Stimulated activated CD4-positive, alpha-beta T cell treated with anti-CD3 and anti-CD28 coated beads, TNF-alpha, amount 100 ng/mL, for 48 hours (primary cell): ENCODE measurements at regions not wholly inside any gene's neighbourhood (a gene's known extent, or its start where the extent isn't known, plus 50 kb on each side); places are given as distances from the start of the nearest gene placed in this dataset.
A peak's percentile ranks its signal among the peaks of the same experiment; 100 is the strongest.
"Not testable (repeated sequence)": the region's sequence is repeated elsewhere in the genome, so short reads cannot be mapped to it uniquely, and the experiment has no call there.

Source experiments
- DNase-seq, 3 donors: peaks; one replicate each; pipeline ENCODE4 v3.0.0-alpha.2; 2020; ENCODE audit warnings: low read depth in 3 of 3

- no peak for DNase-seq
These were observed 127.2 kb downstream of the CD164 start for GRCh38 chr6:109255087-109255486.

DNA sequence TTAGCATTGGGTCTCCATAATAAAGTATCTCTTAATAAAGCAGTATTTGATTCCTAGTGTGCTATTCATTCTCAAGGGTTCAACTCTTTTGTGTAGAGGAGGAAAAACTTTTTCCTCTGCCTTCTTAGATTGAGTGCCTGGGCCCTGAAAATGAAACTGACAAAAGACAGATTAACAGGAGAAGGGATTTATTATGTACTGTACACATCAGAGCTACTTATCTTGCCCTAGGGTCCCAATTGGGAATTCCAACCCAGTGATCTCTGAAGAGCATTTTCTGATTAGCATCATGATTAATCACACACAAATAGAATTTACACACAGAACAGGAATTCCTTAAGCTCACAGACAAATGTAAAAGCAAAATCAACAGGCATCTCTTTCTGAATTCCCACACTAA is 128.9 kb downstream of the CD164 start:
- no peak for DNase-seq

GRCh38 chr6:109252261-109253041 is 129.8 kb downstream of the CD164 start:
- DNase-seq: no peak

GRCh38 chr6:109251839-109252238 is 130.4 kb downstream of the CD164 start:
- no peak for DNase-seq

GRCh38 chr6:109250544-109251156 is 131.6 kb downstream of the CD164 start:
- not testable (repeated sequence) for DNase-seq

- no peak for DNase-seq
These were observed 138.1 kb downstream of the CD164 start for GRCh38 chr6:109243863-109244825.

GRCh38 chr6:109242925-109243324 is 139.3 kb downstream of the CD164 start:
- DNase-seq: no peak

DNA sequence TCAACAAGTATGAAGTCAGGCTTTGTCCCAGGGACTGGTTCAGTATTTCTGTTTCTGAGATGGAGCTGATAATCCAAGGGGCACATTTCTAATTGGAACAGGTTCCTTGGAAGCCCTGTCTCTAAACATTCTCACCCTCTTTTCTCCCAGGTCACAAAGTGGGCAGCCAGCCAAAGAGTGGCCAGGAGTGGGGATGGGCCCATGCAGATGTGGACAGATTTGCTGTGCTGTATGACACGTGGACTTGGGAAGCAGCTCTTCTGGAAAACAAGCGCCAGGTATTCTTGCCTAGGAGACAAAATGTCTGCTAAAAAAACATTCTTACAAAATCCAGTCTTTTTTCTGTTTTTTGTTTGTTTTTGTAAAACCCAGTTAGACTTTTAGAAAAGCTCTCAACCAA is 140.2 kb downstream of the CD164 start:
- no peak for DNase-seq

DNA sequence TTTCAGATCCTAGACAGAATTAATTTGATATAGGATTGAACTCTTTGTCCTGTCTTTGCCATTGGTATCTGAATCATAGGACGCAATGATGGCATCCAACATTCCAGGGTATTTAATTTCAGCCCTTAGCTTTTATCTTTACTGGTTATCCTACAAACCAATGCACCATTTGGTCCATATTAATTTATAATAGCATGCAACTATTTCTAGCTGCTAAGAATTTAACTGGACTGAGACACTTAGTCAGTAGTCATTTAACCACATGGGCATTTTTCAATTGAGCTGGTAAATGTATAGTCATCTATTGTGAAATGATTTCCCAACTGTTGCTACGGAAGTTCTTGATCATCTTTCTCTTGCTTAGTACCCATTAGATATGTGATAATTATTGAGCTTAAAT is 141.1 kb downstream of the CD164 start:
- DNase-seq: no peak

GRCh38 chr6:109240370-109241084 is 141.7 kb downstream of the CD164 start:
- DNase-seq: no peak

- no peak for DNase-seq
These were observed 142.5 kb downstream of the CD164 start for GRCh38 chr6:109239651-109240321.

GRCh38 chr6:109239160-109239559 is 143.1 kb downstream of the CD164 start:
- DNase-seq: no peak

GRCh38 chr6:109238396-109238795 is 143.1 kb downstream of the CEP57L1 start:
- no peak for DNase-seq

DNA sequence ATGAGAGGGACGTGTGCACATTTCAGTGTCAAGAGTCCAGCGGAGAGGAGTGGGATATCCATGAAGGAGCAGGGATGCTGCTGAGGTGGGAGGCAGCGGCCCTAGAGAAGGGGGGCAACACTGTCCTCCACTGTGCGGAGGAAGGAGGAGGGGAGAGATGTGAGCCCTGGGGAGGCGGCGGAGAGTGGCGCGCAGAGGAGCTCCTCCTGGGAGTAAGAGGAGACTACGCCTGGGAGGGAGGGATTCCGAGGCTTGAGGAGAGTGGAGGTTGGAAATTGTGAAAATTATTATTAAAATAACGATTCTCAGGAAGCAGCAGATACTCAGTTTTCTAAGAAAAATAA is 142.7 kb downstream of the CEP57L1 start:
- no peak for DNase-seq

DNA sequence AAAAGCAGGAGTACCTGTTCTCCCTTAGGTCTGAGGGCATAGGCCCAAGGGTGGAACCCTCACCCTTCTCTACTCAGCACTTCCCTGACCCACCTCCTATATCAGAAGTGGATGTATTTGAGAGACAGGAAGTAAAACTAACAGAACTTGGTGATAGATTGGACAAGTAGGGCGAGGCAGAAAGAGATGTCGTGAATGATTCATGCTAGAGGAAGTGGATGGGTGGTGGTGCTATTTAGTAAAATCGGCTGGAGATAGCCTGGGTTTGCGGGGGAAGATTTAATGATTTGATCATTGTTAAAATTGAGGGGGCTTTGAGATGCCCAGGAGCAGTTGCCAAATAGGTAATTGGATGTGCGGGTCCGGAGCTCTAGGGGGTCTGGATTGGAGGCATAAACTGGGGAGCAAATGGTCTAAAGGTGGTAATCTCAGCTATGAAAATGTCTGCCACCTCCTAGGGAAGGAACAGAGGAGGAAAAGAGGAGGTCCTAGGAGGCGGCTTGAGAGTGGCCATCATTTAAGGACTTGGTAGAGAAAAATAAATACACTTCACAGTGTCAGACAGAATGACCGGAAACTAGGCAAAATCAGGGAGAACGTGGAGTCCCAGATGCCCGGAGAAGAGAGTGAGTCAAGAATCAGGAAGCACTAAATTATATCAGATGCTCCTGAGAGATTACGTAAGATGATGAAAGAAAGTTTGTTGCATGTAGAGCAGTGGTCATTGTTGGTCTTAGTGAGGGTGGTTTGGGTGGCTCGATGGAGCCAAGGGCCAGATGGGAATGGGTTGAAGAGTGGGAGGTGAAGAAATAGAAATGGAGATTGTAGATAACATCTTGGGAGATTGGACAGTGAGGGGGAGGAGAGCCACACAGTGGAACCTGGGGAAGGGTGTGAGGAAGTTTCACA is 142.0 kb downstream of the CEP57L1 start:
- no peak for DNase-seq

- peak in 2 of 3 donors; percentile 3 to 21 for DNase-seq
These were observed 141.1 kb downstream of the CEP57L1 start for GRCh38 chr6:109236115-109237076.

DNA sequence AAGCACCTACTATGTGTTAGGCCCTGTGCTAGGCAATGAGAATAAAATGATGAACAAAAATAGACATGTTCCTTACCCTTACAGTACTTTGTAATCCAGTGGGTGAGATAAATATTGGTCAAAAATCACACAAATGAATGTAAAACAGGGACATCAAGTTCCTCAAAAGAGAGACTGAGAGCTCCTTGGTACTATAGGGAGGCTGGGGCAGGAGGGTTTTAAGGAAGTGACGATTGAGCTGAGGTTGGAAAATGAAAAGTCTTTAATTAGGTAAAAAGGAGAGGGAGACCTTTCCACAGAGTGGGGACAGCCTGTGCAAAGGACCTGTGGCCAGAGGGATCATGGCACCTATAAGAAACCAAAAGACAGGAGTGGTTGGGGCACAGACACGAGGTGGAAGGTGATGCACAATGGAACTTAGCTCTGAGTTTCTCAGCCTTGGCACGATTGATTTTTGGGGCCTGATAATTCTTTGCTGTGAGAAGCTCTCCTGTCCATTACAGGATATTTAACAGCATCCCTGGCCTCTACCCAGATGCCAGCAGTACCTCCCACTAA is 140.3 kb downstream of the CEP57L1 start:
- no peak for DNase-seq

- DNase-seq: no peak
These were observed 135.1 kb downstream of the CEP57L1 start for GRCh38 chr6:109230453-109230852.

- DNase-seq: no peak
These were observed 134.2 kb downstream of the CEP57L1 start for GRCh38 chr6:109229536-109229935.
